ENCODE measurements at regions not wholly inside any gene's neighbourhood (a gene's known extent, or its start where the extent isn't known, plus 50 kb on each side); places are given as distances from the start of the nearest gene placed in this dataset.

DNA sequence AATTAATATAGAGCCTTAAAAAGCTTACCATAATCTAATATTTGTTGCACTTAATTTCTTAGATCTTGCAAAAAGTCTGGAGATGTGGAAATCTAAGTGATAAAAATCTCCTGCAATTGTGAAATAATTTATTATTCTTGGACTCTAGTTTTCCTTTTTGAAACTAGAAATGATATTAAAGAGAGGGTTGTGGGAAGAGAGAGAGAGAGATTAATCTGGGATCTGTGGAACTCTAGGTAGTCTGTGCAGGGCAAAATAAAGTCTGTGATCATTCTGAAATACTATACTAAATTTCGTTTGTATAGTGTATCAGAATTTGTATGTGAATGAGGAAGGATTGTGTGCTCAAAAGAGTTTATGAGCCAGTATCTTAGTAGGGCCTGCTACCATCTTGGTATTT lies 692.3 kb downstream of the RWDD3 start:
- Histone ChIP-seq H3K9me3 (no peaks in the 10 kb centered on the region), H3K27ac (no peak overlapping the region), H3K27me3 (no peaks in the 10 kb centered on the region), H3K36me3 (no peaks in the 10 kb centered on the region), H3K4me3 (no peak overlapping the region), H3K4me1 (ENCODE audit: insufficient read depth) (no peaks in the 10 kb centered on the region)
- whole genome bisulfite sequencing, 3 donors, result 59 to 66% (median 59%) methylated on average over 1 of the region's 1 CpG
- intact Hi-C loops (cut with DNase I), result no loop called here
- DNase-seq, result no peak
- TF ChIP-seq POLR2A (IDR thresholded peaks at IDR 0.05) (no peak), EP300 (IDR thresholded peaks at IDR 0.05) (no peak)
- TF ChIP-seq, protein P1, sequence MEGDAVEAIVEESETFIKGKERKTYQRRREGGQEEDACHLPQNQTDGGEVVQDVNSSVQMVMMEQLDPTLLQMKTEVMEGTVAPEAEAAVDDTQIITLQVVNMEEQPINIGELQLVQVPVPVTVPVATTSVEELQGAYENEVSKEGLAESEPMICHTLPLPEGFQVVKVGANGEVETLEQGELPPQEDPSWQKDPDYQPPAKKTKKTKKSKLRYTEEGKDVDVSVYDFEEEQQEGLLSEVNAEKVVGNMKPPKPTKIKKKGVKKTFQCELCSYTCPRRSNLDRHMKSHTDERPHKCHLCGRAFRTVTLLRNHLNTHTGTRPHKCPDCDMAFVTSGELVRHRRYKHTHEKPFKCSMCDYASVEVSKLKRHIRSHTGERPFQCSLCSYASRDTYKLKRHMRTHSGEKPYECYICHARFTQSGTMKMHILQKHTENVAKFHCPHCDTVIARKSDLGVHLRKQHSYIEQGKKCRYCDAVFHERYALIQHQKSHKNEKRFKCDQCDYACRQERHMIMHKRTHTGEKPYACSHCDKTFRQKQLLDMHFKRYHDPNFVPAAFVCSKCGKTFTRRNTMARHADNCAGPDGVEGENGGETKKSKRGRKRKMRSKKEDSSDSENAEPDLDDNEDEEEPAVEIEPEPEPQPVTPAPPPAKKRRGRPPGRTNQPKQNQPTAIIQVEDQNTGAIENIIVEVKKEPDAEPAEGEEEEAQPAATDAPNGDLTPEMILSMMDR (IDR thresholded peaks at IDR 0.05), result no peak

DNA sequence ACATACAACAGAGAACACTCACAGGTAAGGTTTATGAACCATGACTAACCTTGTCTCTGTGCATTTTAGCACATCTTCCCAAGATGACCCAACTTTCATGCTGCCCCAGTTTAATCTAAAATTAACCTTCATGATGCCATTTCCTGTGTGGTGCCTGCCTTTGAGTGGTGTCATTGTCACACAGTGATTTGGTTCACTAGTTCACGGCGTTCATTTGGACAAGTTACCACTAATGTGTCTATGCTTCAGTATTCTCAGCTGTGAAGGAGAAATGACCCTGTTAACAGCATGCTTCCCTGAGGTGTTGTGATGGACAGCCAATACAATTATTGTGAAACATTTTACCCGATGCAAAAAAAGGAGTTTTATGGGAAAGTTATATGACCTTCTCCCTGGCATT lies 693.1 kb downstream of the RWDD3 start:
- no peaks in the 10 kb centered on the region for H3K36me3 ChIP-seq
- TF ChIP-seq POLR2A (IDR thresholded peaks at IDR 0.05), result no peak
- TF ChIP-seq, protein P1 (IDR thresholded peaks at IDR 0.05), result no peak
- TF ChIP-seq EP300 (IDR thresholded peaks at IDR 0.05), result no peak
- H3K27ac ChIP-seq, result no peak overlapping the region
- intact Hi-C loops (cut with DNase I), result no loop called here
- no peaks in the 10 kb centered on the region for H3K9me3 ChIP-seq
- H3K4me1 ChIP-seq (ENCODE audit: insufficient read depth), result no peaks in the 10 kb centered on the region
- 83 to 92% (median 92%) methylated on average over 3 of the region's 3 CpGs for WGBS, 3 donors
- no peak for DNase-seq
- H3K27me3 ChIP-seq, result no peaks in the 10 kb centered on the region
- no peak overlapping the region for H3K4me3 ChIP-seq

DNA sequence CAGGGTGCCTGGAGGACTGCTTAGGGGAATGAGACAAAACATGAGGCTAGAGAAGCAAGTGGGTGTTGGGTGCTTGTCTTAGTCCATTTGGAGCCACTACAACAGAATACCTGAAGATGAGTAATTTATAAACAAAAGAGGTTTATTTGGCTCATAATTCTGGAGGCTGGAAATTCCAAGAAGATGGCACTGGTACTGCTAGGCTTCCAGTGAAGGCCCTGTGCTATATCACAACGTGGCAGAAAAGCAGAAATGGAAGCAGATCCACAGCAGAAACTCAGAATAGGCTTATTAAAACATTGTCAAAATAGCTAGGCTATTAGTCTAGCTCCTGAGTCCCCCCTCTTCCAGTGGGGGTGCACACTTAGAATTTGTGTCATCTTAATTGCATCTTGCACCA lies 701.7 kb downstream of the RWDD3 start:
- no peak for DNase-seq
- Histone ChIP-seq H3K4me1 (ENCODE audit: insufficient read depth) (no peaks in the 10 kb centered on the region), H3K36me3 (no peaks in the 10 kb centered on the region), H3K9me3 (no peaks in the 10 kb centered on the region), H3K4me3 (no peak overlapping the region), H3K27me3 (no peaks in the 10 kb centered on the region), H3K27ac (no peak overlapping the region)
- TF ChIP-seq, protein P1 (IDR thresholded peaks at IDR 0.05), result no peak
- no peak for TF ChIP-seq EP300 (IDR thresholded peaks at IDR 0.05)
- TF ChIP-seq POLR2A (IDR thresholded peaks at IDR 0.05), result no peak
- WGBS, 3 donors, result 57 to 69% (median 64%) methylated on average over 1 of the region's 1 CpG
- intact Hi-C loops (cut with DNase I), result no loop called here

DNA sequence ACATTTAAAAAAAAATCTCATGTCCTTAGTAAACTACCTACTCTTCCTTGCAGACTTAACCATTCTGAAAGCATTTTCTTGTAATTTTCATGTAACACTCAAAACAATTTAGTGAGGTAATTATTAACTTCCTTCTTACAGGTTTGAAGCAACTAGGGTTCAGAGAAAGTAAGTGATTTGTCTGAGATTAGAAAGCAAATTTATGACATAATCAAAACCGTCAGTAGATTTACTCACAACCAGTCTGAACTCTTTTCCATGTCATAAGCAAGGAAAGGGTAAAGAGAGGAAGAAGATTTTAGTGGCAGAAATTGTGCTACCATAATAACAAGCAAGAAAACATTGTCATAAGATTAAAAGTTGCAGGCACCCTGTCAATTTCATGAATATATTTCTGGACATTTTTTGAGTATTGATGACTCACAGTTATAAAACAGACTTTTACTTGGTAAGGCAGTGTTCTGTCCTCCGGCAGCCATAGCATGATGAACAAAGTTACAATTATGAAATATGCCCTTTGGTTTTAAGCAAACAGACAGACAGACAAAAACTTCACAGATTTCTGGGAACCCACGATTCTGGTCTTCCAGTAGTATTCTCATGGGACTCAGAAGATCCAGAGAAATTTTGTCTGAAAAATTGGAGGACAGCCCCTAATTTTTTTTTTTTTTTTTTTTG lies 707.2 kb downstream of the RWDD3 start:
- H3K4me1 ChIP-seq (ENCODE audit: insufficient read depth), result no peaks in the 10 kb centered on the region
- WGBS, 3 donors, result 75 to 81% (median 81%) methylated on average over 3 of the region's 3 CpGs
- intact Hi-C loops (cut with DNase I), result no loop called here
- no peak for DNase-seq
- TF ChIP-seq, protein P1 (IDR thresholded peaks at IDR 0.05), result no peak
- TF ChIP-seq EP300 (IDR thresholded peaks at IDR 0.05), result no peak
- TF ChIP-seq POLR2A (IDR thresholded peaks at IDR 0.05), result no peak
- no peak overlapping the region for H3K4me3 ChIP-seq
- H3K27me3 ChIP-seq, result peaks cover 4% of the 10 kb centered on the region
- no peaks in the 10 kb centered on the region for H3K9me3 ChIP-seq
- H3K36me3 ChIP-seq, result no peaks in the 10 kb centered on the region
- H3K27ac ChIP-seq, result no peak overlapping the region
